MG63 (cell line): ENCODE measurements at regions not wholly inside any gene's neighbourhood (a gene's known extent, or its start where the extent isn't known, plus 50 kb on each side); places are given as distances from the start of the nearest gene placed in this dataset.

Experiments used
- DNase-seq: peaks from one replicate; pipeline ENCODE4 v3.0.0-alpha.2; 2020
- H3K27me3 ChIP-seq: fragments of 250-450 bp; sonication (Bioruptor Pico); 2 replicates; pipeline ENCODE4 v1.5.1; 2020; ENCODE audit warnings: mild to moderate bottlenecking, moderate library complexity
- H3K36me3 ChIP-seq: fragments of 250-450 bp; sonication (Bioruptor Pico); 2 replicates; pipeline ENCODE4 v1.5.1; 2020; ENCODE audit warnings: mild to moderate bottlenecking, moderate library complexity
- H3K4me3 ChIP-seq: fragments of 250-450 bp; sonication (Bioruptor Pico); 2 replicates; pipeline ENCODE4 v1.5.1; 2020; ENCODE audit warnings: mild to moderate bottlenecking, moderate library complexity
- H3K9me3 ChIP-seq: fragments of 250-450 bp; sonication (Bioruptor Pico); 2 replicates; pipeline ENCODE4 v1.5.1; 2020; ENCODE audit warnings: mild to moderate bottlenecking, moderate library complexity

DNA sequence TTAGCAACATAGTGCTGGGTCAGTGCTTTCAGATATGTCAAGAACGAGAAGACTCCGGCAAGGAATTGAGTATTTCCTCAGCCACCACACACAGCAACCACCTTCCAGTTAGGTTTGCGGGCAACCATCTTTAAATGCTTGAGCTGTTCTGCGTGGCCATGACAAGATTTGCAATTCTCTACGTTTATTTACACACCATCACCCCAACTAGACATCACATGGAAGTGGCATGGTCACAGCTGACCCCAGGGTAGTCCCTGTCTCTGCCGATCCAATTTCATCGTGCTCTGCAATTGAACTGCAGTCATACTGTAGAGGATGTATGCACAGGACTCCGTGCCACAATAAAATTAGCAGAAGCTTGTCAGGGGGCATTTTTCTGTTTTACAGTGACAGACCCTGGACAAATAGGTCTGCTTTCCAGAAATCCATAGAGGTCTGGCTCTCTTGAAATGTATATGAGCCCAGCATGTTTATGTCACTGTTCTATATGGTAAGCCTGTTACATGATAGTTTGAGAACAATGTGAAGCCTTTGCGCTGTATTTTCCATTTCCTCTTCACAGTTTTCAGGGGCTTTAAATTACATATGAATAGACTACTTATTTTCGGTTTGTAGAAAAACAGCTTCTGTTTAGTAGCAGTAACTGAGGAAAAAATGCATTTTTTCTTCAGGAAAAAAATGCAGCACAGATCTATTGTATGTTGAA is 605.2 kb downstream of the NR4A2 start:
- no peaks in the 10 kb centered on the region for H3K27me3 ChIP-seq
- H3K36me3 ChIP-seq, result no peaks in the 10 kb centered on the region
- no peak for DNase-seq
- no peak overlapping the region for H3K4me3 ChIP-seq
- H3K9me3 ChIP-seq, result no peaks in the 10 kb centered on the region

DNA sequence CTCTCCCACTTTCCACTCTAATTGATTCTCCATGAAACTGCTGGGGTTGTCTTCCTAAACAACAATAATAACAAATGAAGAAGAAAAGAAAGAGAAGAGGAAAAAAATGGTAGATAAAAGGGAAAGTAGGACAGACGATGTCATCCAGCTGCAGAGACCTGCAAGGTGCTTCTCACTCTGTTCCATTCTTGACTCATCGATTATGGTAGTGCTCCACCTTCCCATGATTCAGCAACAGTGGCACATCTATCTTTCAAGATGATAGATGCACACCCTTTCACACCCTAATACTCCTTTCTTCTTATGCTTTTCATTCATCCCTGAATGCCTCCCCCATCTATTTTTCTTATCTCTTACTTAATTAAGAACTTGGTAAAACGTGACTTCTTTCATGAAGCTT is 610.2 kb downstream of the NR4A2 start:
- H3K36me3 ChIP-seq, result no peaks in the 10 kb centered on the region
- no peaks in the 10 kb centered on the region for H3K9me3 ChIP-seq
- H3K4me3 ChIP-seq, result no peak overlapping the region
- H3K27me3 ChIP-seq, result no peaks in the 10 kb centered on the region
- DNase-seq, result no peak

DNA sequence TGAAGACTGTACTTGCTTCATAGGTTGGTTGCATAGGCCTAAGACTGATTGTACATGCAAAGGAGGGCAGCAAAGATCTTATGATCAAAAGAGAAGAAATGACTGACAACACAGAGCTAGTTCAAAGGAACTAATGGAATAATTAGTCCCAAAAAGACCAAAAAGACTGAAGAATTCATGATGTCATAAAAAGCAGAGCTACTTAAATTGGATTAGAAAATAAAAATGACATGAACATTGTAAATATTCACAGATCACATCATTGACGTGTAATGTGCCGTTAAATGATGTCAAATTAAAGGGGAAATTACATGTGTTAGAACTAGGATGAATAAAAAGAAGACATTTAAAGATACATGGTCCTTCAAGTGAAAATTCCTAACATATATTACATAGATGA is 616.8 kb downstream of the NR4A2 start:
- H3K27me3 ChIP-seq, result no peaks in the 10 kb centered on the region
- DNase-seq, result no peak
- no peak overlapping the region for H3K4me3 ChIP-seq
- H3K36me3 ChIP-seq, result no peaks in the 10 kb centered on the region
- H3K9me3 ChIP-seq, result no peaks in the 10 kb centered on the region

DNA sequence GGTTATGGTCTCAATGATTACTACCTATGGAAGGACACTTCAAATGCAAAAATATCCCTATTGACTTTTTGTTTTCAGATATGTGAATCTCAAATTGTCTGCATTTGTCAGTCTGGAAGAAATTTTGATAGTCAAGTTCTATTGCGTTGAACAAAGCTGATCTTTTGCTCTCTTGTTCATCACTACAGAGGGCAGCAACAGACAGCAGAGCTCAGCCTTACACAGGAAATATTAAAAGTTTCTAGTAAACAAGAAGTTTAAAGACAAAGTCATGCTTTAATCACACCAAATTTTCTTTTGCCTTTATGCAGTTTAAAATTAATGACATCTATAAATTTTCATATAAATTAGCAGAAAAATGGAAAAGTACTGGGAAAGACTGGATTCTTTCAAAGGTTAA is 617.5 kb downstream of the NR4A2 start:
- no peaks in the 10 kb centered on the region for H3K9me3 ChIP-seq
- H3K36me3 ChIP-seq, result no peaks in the 10 kb centered on the region
- DNase-seq, result no peak
- no peak overlapping the region for H3K4me3 ChIP-seq
- H3K27me3 ChIP-seq, result no peaks in the 10 kb centered on the region

DNA sequence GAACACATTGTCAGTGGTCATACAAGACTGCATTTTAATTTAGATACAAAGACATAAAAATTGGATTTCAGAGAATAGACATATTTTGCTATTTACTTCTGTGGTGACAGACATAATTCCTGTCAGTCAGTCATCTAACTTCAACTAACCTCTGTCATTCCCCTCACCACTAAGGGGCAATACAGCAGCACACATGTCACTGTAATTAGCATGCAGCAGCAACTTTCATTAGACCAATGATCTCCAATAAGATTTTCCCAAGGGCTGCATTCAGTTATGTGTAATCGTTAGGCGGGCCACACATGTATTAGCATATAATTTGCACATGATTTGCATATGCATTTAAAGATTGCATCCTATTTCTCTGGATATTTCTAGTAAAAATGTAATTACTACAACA is 624.5 kb downstream of the NR4A2 start:
- H3K36me3 ChIP-seq, result no peaks in the 10 kb centered on the region
- no peak for DNase-seq
- no peak overlapping the region for H3K4me3 ChIP-seq
- H3K27me3 ChIP-seq, result no peaks in the 10 kb centered on the region
- H3K9me3 ChIP-seq, result no peaks in the 10 kb centered on the region

DNA sequence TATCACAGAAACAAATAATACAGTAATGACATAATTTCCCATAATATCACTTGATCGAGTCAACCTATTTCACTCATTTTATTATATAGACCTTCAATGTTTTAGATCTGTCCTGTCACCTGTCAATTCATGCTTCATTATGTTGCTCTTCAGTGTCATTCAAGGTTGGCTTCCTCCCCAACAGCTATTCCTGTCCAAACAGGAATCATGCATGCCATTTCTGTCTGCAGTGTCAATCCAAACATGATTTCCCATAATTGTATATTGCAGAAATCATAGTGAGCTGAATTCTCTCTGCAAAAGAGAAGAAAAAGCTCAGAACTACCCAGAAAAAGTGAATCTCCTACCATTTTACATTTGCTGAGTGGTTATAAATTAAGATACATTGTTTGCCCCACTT is 628.6 kb downstream of the NR4A2 start:
- DNase-seq, result no peak
- Histone ChIP-seq H3K27me3 (no peaks in the 10 kb centered on the region), H3K36me3 (no peaks in the 10 kb centered on the region), H3K9me3 (no peaks in the 10 kb centered on the region), H3K4me3 (no peak overlapping the region)

DNA sequence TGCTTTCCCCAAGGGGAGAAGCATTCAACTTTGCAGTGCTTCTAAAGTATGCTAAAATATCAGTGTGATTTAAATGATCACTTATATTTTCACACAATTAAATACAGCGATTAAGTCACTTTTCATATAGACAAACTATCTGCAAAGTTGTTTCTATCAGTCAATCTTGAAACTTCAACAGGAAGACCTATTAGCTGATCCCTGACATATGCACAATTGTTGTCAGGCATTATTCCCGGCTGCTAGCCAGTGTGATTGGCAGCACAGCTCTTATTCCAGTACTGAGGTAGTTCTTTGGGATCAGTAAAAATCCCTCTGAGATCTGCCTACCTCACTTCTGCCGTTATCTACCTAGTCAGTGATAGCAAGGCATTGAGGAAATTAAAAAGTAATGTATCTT is 629.5 kb downstream of the NR4A2 start:
- Histone ChIP-seq H3K36me3 (no peaks in the 10 kb centered on the region), H3K27me3 (no peaks in the 10 kb centered on the region), H3K4me3 (no peak overlapping the region), H3K9me3 (no peaks in the 10 kb centered on the region)
- DNase-seq, result no peak

DNA sequence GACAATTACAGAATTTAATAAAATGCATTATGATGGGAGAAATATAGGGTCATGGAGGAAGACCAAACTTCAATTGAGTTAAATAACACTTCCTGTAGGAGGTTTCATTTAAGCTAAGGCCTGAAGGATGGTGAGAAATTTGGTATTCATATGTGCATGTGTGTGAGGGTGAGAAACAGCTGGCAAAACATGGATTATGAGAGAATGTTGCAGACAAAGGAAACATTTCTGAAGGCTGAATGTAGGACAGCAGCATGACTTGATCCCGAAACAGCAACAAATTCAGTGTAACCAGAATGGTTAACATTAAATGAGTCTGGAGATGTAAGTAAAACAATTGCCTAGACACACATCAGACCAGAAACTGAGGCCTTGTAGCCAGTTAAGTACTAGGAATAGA is 630.8 kb downstream of the NR4A2 start:
- H3K36me3 ChIP-seq, result no peaks in the 10 kb centered on the region
- no peaks in the 10 kb centered on the region for H3K9me3 ChIP-seq
- no peak for DNase-seq
- H3K4me3 ChIP-seq, result no peak overlapping the region
- no peaks in the 10 kb centered on the region for H3K27me3 ChIP-seq

DNA sequence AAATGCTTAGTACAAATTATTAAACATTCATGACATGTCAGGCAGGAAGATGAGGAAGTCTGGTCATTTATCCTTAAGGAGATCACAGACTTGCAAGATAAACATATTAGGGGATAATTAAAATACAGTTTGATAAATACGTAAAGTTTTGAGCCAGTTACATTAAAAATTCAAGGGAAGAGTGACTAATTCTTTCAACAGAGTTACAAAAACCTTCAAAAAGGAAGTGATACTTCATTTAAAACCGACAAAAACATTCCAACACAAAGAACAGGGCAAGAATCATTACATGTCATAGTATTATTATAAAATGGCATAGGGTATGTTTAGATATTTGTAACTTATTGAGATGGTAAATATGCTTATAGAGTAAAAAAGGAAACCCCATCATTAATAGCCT is 636.0 kb downstream of the NR4A2 start:
- Histone ChIP-seq H3K4me3 (no peak overlapping the region), H3K9me3 (no peaks in the 10 kb centered on the region), H3K27me3 (no peaks in the 10 kb centered on the region), H3K36me3 (no peaks in the 10 kb centered on the region)
- DNase-seq, result no peak

DNA sequence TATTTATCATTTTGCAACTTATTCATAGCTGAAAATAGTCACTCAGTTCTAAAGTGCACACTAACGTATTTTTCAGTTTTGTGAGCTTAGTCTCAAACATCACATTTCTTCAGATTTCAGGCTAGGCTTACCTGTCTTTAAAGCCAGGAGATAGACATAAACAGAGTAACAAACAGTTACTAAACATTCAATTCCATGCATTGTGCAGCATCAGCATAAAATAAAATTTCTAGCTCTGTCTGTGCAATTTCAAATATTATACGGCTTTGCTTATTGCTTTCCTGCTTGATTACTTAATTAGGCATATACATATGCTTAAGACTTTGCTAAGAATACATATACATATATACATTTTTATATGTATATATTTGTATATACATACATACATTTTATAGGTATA is 637.0 kb downstream of the NR4A2 start:
- no peak overlapping the region for H3K4me3 ChIP-seq
- no peak for DNase-seq
- H3K27me3 ChIP-seq, result no peaks in the 10 kb centered on the region
- no peaks in the 10 kb centered on the region for H3K9me3 ChIP-seq
- H3K36me3 ChIP-seq, result no peaks in the 10 kb centered on the region

DNA sequence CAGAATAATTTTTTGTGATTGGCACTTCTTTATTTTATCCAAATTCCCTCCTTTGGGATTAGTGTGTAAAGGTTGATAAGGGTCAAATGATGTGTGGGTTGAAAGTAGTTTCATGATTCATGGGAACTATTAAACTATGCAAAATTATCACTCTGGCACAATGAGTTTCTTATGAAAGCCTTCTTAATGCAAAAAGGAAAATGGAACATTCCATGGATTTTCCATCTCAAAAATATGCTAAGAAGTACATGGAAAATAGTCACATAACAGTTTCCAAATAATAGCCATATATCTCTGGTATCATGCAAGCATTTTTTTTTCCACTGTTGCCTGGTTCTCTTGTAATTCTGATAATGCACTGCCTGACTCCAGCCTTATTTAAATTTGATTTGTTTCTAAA is 639.7 kb downstream of the NR4A2 start:
- H3K9me3 ChIP-seq, result no peaks in the 10 kb centered on the region
- no peaks in the 10 kb centered on the region for H3K36me3 ChIP-seq
- no peak for DNase-seq
- no peaks in the 10 kb centered on the region for H3K27me3 ChIP-seq
- no peak overlapping the region for H3K4me3 ChIP-seq

DNA sequence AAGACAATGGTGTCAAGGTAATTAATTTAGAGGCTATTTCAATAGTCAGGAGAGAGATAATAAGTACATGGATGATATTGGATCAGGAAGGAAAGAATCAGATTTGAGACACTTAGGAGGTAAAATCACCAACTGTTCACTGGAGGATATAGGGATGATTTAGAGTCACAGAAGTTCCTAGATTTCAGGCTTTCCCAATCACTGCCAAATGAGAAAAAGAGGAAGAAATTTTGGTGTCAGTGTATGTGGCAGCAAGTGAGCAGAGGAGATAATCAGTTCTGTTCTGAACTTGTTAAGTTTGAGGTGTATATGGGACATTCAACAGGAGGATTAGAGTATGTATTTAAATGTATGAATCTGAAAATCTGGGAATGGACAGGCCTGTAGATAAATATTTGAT is 640.4 kb downstream of the NR4A2 start:
- Histone ChIP-seq H3K36me3 (no peaks in the 10 kb centered on the region), H3K9me3 (no peaks in the 10 kb centered on the region), H3K27me3 (no peaks in the 10 kb centered on the region), H3K4me3 (no peak overlapping the region)
- no peak for DNase-seq

DNA sequence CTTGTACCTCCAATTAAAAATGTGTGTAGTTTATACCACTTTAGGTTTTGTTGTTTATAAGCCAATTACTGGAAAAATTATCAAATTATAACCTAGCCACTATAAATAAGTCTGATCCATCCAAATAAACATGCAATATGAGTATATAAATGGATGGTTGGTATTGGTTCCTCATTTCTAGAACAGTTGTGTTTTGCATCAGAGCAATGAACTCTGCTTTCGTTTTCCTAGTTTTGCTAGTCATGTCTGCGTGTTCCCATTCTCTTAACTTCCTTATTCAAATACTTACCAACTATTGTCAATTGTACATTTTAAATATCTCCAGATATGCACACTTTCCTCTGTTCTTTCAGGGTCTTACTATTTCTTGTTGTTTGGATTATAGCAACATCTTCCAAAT is 641.7 kb downstream of the NR4A2 start:
- Histone ChIP-seq H3K9me3 (no peaks in the 10 kb centered on the region), H3K4me3 (no peak overlapping the region), H3K36me3 (no peaks in the 10 kb centered on the region), H3K27me3 (no peaks in the 10 kb centered on the region)
- DNase-seq, result no peak

DNA sequence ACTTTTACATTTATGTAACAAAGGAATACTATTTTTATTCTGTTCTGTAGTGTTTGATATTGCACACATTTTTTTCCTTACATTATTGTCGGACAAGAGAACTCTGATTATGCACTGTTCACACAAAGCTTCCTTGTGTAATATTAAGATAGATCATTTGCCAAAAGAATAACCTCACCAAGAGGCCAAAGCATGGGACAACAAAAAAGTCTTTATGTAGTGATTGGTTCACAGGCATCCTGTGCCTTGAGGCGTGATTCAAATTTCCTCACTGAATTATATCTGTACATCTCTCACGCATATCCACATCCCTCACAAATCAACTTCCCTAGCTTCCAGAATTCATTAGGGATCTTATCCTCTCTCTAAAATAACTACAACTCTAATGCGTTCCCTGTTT is 642.7 kb downstream of the NR4A2 start:
- Histone ChIP-seq H3K9me3 (no peaks in the 10 kb centered on the region), H3K27me3 (no peaks in the 10 kb centered on the region)
- DNase-seq, result no peak

DNA sequence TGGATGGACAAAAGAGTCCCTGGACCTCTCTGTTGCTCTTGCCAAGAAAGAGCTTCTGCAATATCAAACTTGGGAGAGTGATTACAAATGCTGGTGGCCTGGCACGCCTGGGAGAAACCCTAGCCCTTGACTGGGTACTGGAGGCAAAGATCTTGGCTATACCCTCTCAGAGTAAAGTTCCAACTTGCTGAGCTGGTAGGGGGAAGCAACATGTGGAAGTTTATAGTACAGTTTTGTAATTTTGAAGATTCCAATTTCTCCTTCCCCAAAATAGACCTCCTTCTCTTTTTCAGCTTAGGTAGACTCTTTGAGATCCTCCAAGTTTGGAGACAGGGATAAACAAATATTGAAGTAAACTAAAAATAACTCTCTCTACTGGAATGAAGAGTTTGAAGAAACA is 645.3 kb downstream of the NR4A2 start:
- Histone ChIP-seq H3K27me3 (no peaks in the 10 kb centered on the region), H3K36me3 (no peaks in the 10 kb centered on the region), H3K9me3 (no peaks in the 10 kb centered on the region), H3K4me3 (no peak overlapping the region)
- DNase-seq, result no peak

More for the DNA sequence above, 642.7 kb downstream of the NR4A2 start:
- H3K4me3 ChIP-seq, result no peak overlapping the region
- no peaks in the 10 kb centered on the region for H3K36me3 ChIP-seq

DNA sequence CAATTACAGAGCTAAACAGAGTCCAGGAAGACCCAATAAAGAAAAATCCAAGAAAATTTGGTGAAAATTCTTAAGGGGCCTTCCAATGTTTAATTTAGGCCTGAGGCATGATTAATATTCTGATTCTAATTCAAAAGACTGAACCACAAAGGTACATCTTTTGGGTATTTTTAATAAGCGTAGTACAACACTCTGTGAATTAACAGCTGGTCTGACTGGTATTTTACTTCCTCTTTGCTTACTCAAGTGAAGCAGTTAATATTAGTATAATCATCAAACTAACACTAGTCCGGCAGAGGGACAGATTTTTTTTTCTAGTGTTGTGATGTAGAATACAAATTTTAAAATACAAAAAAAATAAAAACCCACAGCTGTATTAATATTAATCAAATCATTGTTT is 652.9 kb downstream of the NR4A2 start:
- Histone ChIP-seq H3K9me3 (no peaks in the 10 kb centered on the region; the same call in 1 of the 2 replicates), H3K4me3 (no peak overlapping the region), H3K27me3 (no peaks in the 10 kb centered on the region), H3K36me3 (no peaks in the 10 kb centered on the region)
- no peak for DNase-seq

DNA sequence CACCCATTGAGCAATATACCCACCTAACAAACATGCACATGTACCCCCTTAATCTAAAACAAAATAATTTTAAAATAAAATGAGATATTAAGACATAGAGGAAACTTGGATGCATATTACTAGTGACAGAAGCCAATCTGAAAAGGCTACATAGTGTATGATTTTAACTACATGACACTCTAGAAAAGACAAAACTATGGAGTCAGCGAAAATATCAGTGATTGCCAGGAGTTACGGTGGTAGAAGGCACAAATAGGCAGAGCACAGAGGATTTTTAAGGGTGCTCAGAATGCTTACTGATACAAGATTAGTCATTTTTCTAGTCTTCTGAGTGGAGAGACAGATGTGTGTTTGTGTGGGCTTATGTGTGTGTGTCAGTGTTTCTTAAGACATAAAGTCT is 656.6 kb downstream of the NR4A2 start:
- Histone ChIP-seq H3K36me3 (no peaks in the 10 kb centered on the region), H3K9me3 (no peaks in the 10 kb centered on the region; the same call in 1 of the 2 replicates), H3K4me3 (no peak overlapping the region), H3K27me3 (no peaks in the 10 kb centered on the region)
- no peak for DNase-seq

DNA sequence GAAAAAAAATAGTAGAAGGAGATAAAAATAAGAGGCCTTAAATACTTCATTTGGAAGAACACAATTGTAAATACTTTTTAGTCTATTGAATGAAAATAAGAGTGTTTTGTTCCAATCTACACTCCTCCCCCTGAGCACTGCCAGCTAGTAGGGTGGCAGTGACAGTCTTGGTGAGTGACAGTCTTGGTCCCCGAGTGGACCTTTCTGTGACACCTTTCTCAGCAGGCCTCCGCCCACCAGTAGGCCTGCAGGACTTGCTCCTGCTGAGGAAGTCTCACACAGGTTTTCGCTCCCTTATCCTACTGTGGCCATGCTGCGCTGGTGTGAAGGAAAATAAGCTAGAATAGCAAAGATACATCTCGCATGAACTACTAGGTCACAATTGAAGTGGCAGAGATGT is 666.8 kb downstream of the NR4A2 start:
- H3K27me3 ChIP-seq, result no peaks in the 10 kb centered on the region
- no peaks in the 10 kb centered on the region for H3K36me3 ChIP-seq
- DNase-seq, result no peak
- H3K9me3 ChIP-seq, result no peaks in the 10 kb centered on the region
- no peak overlapping the region for H3K4me3 ChIP-seq

DNA sequence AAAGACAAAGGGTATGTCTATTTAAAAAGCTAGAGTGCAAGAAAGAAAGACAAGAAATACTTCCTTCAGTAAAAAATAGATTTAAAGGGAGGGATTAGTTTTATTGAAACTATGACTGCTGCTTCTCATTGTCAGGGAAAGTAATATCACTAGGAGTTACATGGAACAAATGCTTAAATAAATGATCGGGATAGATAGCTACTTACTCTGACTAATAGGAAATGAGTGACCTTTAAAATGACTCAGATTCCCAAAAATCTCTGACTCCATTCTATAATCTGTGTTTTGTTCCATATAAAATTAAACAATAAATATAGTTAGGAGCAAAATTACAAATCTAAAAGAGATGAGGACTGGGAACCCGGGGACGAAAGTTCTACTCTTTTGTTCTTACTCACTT is 669.3 kb downstream of the NR4A2 start:
- Histone ChIP-seq H3K36me3 (no peaks in the 10 kb centered on the region), H3K27me3 (no peaks in the 10 kb centered on the region), H3K4me3 (no peak overlapping the region), H3K9me3 (no peaks in the 10 kb centered on the region)
- DNase-seq, result no peak
